ENCODE measurements at regions not wholly inside any gene's neighbourhood (a gene's known extent, or its start where the extent isn't known, plus 50 kb on each side); places are given as distances from the start of the nearest gene placed in this dataset.

GRCh38 chr7:49433794-49434193 is 339.6 kb upstream of the VWC2 start:
- Histone ChIP-seq H3K4me3 (IDR thresholded peaks at IDR 0.05; ENCODE audit: insufficient read depth, low read depth, low read length) (no peak overlapping the region), H3K9ac (no peak overlapping the region), H3K27ac (peak overlapping the region; percentile 20; the same call in 1 of the 2 replicates), H4K20me1 (ENCODE audit: insufficient read depth) (no peaks in the 10 kb centered on the region), H3K4me2 (peak overlapping the region; percentile 29; the same call in 1 of the 2 replicates), H3K36me3 (ENCODE audit: insufficient read depth) (no peaks in the 10 kb centered on the region), H3K4me1 (ENCODE audit: low read depth, poor library complexity, severe bottlenecking) (peaks cover 16% of the 10 kb centered on the region), H3K27me3 (ENCODE audit: insufficient read depth, low read depth) (no peaks in the 10 kb centered on the region), H2AFZ (ENCODE audit: low read depth) (peak overlapping the region; percentile 17; the same call in 1 of the 2 replicates), H3K79me2 (ENCODE audit: insufficient read depth, low read depth) (no peaks in the 10 kb centered on the region)
- TF ChIP-seq, protein P1, sequence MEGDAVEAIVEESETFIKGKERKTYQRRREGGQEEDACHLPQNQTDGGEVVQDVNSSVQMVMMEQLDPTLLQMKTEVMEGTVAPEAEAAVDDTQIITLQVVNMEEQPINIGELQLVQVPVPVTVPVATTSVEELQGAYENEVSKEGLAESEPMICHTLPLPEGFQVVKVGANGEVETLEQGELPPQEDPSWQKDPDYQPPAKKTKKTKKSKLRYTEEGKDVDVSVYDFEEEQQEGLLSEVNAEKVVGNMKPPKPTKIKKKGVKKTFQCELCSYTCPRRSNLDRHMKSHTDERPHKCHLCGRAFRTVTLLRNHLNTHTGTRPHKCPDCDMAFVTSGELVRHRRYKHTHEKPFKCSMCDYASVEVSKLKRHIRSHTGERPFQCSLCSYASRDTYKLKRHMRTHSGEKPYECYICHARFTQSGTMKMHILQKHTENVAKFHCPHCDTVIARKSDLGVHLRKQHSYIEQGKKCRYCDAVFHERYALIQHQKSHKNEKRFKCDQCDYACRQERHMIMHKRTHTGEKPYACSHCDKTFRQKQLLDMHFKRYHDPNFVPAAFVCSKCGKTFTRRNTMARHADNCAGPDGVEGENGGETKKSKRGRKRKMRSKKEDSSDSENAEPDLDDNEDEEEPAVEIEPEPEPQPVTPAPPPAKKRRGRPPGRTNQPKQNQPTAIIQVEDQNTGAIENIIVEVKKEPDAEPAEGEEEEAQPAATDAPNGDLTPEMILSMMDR (conservative IDR thresholded peaks at IDR 0.05; ENCODE audit: low read depth, low read length): no peak

DNA sequence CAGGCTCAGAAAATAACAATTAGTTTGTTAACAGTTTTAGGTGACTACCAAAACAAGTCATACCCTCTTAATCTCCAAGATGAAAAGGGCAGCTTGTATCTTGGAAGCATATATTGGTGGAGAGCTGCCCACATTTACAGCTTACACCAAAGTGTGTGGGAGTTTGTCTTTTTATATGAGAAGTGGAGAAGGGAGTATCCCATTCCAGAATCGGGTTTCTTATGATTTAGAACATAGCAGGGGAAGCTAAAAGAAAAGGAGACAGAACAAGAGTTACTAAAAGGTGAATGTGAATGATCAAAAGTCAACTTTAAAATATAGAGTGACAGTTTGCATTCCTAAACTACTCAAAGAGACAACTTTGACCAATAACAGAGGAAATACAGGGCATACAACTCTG is 338.6 kb upstream of the VWC2 start:
- no peaks in the 10 kb centered on the region for H3K27me3 ChIP-seq (ENCODE audit: insufficient read depth, low read depth)
- H3K4me2 ChIP-seq: no peak overlapping the region
- no peaks in the 10 kb centered on the region for H3K79me2 ChIP-seq (ENCODE audit: insufficient read depth, low read depth)
- no peak overlapping the region for H2AFZ ChIP-seq (ENCODE audit: low read depth)
- TF ChIP-seq, protein P1 (conservative IDR thresholded peaks at IDR 0.05; ENCODE audit: low read depth, low read length): no peak
- no peak overlapping the region for H3K4me3 ChIP-seq (IDR thresholded peaks at IDR 0.05; ENCODE audit: insufficient read depth, low read depth, low read length)
- peaks cover 16% of the 10 kb centered on the region for H3K4me1 ChIP-seq (ENCODE audit: low read depth, poor library complexity, severe bottlenecking)
- H3K9ac ChIP-seq: no peak overlapping the region
- H3K36me3 ChIP-seq (ENCODE audit: insufficient read depth): no peaks in the 10 kb centered on the region
- no peak overlapping the region for H3K27ac ChIP-seq
- H4K20me1 ChIP-seq (ENCODE audit: insufficient read depth): no peaks in the 10 kb centered on the region

GRCh38 chr7:49438281-49438680 is 335.2 kb upstream of the VWC2 start:
- TF ChIP-seq, protein P1 (conservative IDR thresholded peaks at IDR 0.05; ENCODE audit: low read depth, low read length): no peak
- H3K27ac ChIP-seq: no peak overlapping the region
- H3K79me2 ChIP-seq (ENCODE audit: insufficient read depth, low read depth): no peaks in the 10 kb centered on the region
- no peaks in the 10 kb centered on the region for H3K27me3 ChIP-seq (ENCODE audit: insufficient read depth, low read depth)
- no peaks in the 10 kb centered on the region for H4K20me1 ChIP-seq (ENCODE audit: insufficient read depth)
- no peak overlapping the region for H3K9ac ChIP-seq
- no peak overlapping the region for H3K4me2 ChIP-seq
- no peaks in the 10 kb centered on the region for H3K36me3 ChIP-seq (ENCODE audit: insufficient read depth)
- H2AFZ ChIP-seq (ENCODE audit: low read depth): no peak overlapping the region
- no peak overlapping the region for H3K4me3 ChIP-seq (IDR thresholded peaks at IDR 0.05; ENCODE audit: insufficient read depth, low read depth, low read length)
- H3K4me1 ChIP-seq (ENCODE audit: low read depth, poor library complexity, severe bottlenecking): peaks cover 24% of the 10 kb centered on the region

GRCh38 chr7:49443515-49443914 is 329.9 kb upstream of the VWC2 start:
- no peaks in the 10 kb centered on the region for H3K27me3 ChIP-seq (ENCODE audit: insufficient read depth, low read depth)
- no peak overlapping the region for H2AFZ ChIP-seq (ENCODE audit: low read depth)
- no peaks in the 10 kb centered on the region for H3K79me2 ChIP-seq (ENCODE audit: insufficient read depth, low read depth)
- H3K27ac ChIP-seq: no peak overlapping the region
- TF ChIP-seq, protein P1 (conservative IDR thresholded peaks at IDR 0.05; ENCODE audit: low read depth, low read length): no peak
- H3K4me3 ChIP-seq (IDR thresholded peaks at IDR 0.05; ENCODE audit: insufficient read depth, low read depth, low read length): no peak overlapping the region
- no peaks in the 10 kb centered on the region for H3K36me3 ChIP-seq (ENCODE audit: insufficient read depth)
- peak overlapping the region; percentile 44 for H3K4me2 ChIP-seq
- no peaks in the 10 kb centered on the region for H4K20me1 ChIP-seq (ENCODE audit: insufficient read depth)
- H3K4me1 ChIP-seq (ENCODE audit: low read depth, poor library complexity, severe bottlenecking): peaks cover 24% of the 10 kb centered on the region
- no peak overlapping the region for H3K9ac ChIP-seq

Measured in KMS-11 (cell line).